NCI-H2081 treated with DMSO at 0.1 percent for 48 hours (cell line): ENCODE measurements at regions not wholly inside any gene's neighbourhood (a gene's known extent, or its start where the extent isn't known, plus 50 kb on each side); places are given as distances from the start of the nearest gene placed in this dataset.
"Not testable (repeated sequence)": the region's sequence is repeated elsewhere in the genome, so short reads cannot be mapped to it uniquely, and the experiment has no call there.

ENCODE experiments used
- DNase-seq: peaks from one replicate; lab custom pipeline; 2025; lab: John Stamatoyannopoulos, UW

DNA sequence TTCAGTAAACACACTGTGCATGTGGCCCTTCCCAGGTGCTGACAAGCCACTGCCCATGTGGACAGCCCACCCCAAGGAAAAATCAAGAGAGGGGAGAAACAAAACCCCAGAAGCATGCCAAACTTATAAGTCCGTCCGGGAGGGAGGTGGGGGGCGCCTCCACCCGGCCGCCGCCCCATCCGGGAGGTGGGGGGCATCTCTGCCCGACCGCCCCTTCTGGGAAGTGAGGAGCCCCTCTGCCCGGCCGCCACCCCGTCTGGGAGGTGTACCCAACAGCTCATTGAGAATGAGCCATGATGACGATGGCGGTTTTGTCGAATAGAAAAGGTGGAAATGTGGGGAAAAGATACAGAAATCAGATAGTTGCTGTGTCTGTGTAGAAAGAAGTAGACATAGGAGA, 53.8 kb upstream of the C2CD4B start:
- no peak for DNase-seq

DNA sequence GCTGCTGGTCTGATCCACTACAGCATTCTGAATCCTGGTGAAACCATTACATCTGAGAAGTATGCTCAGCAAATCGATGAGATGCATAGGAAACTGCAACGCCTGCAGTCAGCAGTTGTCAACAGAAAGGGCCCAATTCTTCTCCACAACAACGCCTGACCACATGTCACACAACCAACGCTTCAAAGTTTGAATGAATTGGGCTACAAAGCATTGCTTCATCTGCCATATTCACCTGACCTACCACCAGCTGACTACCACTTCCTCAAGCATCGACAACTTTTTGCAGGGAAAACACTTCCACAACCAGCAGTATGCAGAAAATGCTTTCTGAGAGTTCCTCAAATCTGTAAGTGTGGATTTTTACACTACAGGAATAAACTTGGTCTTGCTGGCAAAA, 54.7 kb upstream of the C2CD4B start:
- no peak for DNase-seq

GRCh38 chr15:62223020-62223419, 57.9 kb upstream of the C2CD4B start:
- no peak for DNase-seq

DNA sequence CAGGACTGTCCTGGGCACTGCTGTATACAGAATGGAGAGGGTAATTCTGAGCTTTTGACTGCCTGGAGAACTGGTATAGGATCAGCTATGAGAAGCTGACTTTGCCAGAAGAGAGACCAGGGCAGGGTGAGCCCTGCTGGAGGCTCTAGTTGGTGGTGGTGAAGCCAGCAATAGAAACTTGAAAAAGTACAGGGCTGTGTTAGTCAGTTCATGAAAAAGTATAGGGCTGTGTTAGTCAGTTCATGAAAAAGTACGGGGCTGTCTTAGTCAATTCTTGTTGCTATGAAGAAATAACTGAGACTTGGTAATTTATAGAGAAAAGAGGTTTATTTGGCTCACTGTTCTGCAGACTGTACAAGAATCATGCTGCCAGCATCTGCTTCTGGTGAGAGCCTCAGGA, 63.5 kb upstream of the C2CD4B start:
- DNase-seq: no peak

DNA sequence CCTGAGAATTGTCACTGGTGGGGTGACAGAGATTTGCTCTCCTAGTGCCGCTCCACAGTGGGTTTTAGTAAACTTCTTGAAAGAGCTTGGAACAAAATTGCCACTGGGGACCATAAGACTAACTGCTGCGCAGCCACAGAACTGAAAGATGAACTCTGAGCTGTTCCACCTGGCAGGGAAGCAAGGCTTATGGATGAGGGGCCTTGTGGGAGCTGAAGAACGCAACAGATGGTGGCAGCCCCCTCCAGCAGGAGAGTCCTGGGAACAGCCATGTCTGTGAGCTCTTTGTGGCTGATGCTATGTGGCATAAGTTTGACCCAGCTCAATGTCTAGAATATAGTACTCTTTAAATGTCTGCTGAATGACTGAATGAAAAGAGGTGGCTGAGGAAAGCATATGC, 66.8 kb upstream of the C2CD4B start:
- no peak for DNase-seq

- no peak for DNase-seq
Measured at GRCh38 chr15:62240121-62241096, 75.3 kb upstream of the C2CD4B start.

- DNase-seq: no peak
Measured at GRCh38 chr15:62241135-62241770, 76.2 kb upstream of the C2CD4B start.

DNA sequence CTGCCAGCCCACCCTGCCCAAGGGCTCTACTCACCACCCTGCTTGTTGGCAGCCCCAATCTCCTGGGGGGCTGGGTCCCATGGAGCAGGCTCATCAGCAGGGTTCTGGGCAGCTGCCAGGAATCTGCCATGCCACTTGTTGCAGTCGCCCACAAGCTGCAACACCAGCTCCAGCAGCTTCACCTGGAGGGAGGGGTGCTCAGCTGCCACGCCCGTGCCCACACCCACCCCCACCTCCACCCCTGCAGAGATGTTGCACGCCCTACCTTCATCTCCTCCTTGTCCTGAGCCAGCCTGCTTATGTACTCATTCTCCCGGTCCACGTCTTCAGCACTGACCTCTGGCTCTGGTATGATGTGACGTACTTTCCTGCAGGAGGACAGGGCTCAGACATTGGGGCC, 77.9 kb upstream of the C2CD4B start:
- no peak for DNase-seq

DNA sequence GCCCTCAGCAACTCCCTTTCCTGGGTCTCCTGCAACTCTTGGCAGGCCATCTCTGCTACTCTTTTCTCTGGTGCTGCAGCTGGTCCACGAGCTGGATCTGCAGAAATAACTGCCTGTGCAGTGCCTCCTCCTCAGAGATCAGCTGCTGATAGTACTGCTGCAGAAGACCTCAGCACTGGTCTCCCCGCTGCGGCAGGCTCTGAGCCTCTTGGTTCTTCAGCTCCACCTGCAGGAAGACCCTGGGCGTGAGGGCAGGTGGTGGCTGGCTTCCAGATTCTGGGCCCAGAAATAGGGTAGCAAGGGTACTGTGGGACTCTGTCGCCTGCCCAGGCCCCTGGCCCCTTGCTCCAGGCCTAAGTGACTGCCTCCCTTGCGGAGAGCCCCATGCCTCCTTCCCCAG, 79.7 kb upstream of the C2CD4B start:
- DNase-seq: no peak

- no peak for DNase-seq
Measured at GRCh38 chr15:62248277-62248984, 83.3 kb upstream of the C2CD4B start.

DNA sequence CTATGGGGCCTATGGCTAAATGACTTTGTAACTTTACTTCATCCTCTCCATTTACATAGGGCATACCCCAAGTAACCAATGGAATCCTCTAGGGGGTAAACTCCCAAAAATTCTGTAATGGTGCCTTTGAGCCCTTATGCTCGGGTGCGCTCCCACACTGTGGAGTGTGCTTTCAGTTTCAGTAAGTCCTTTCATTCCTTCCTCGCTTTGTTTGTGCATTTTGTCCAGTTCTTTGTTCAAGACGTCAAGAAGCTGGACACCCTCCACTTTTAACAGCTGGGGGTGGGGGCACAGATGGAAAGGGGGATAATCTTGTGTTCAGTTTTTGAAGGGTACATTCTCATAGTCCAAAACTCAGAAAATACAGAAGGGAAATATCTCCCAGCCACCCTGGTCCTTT, 84.4 kb upstream of the C2CD4B start:
- no peak for DNase-seq

DNA sequence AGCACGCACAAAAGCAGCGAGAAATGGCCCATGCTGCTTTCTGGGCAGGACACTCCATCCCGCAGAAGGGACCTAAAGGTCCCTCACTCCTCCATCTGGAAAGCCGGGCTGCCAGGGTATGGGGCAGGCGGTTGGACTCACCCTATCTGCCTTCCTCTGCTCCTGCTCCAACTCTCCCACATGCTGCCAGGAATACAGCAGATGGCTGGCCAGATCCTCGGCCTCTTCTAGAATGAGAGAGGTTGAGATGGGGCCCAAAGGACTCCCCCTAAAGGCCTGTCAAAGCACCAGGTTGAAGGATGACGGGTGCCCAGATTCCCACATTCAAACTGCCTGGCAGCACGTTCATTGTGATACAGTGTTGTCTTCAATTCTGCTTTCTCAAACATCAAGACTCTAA, 85.1 kb upstream of the C2CD4B start:
- no peak for DNase-seq

- DNase-seq: no peak
Measured at GRCh38 chr15:62250978-62251377, 85.9 kb upstream of the C2CD4B start.

DNA sequence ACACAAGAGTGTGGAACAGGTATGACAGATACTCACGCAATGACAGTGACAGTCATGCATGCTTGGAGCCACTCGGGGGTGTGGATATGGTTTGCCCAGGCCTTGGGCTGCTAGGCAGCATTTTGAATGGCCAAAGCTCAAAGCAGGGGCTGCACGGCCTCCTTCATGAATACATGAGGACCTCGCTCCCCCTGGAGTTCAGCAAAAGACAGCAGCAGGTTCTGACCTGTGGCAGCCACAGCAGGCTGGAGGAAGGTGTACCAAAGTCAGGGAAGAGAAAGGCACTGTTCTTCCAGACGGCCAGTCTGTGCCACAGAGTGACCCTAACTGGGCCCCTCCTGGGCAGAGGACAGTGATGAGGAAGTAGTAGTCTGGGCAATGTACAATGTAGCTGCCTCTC, 88.2 kb upstream of the C2CD4B start:
- no peak for DNase-seq

GRCh38 chr15:62254137-62254934, 89.3 kb upstream of the C2CD4B start:
- no peak for DNase-seq

DNA sequence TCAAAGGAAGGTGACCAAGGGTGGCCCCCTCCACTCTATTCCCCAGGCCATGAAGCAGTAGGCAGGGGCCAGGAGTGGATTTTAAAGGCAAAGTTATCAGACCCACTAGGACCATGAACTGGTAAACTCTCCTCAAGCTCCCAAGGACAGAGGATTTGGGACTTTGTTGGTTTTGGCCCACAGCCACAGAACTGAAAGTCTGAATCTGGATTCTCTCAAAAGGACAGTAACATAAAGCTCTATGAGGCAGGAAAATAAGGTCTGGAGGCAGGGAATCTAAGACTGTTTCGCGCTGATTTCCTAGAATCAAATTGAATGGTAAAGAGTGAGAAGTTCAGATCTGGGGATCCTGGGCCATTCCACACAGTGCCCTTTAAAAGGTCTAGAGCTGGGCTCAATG, 91.3 kb upstream of the C2CD4B start:
- DNase-seq: not testable (repeated sequence)

DNA sequence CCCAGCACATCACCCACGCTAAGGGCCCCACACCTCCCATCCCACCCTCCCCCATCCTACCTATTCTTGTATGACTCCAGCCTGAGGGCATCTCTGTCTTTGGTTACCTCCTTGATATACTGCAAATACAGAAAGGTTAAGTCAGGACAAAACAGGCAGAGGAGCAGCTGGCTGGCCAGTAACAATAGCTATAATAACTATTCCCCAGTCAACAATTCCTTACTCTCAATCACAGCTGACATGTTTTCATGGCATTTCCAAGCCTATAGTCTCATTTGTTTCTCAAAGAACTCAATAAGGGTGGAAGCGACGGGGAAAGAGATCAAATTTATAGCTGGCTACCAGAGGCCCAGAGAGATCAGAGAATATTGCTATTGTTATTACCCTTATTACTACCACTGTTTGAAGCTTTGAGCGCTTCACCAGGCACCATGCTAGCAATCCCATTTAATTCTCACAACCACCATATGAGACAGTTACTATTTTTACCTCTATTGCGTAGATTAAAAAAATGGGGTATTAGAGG, 93.0 kb upstream of the C2CD4B start:
- no peak for DNase-seq

- DNase-seq: no peak
Measured at GRCh38 chr15:62262305-62262941, 97.3 kb upstream of the C2CD4B start.

DNA sequence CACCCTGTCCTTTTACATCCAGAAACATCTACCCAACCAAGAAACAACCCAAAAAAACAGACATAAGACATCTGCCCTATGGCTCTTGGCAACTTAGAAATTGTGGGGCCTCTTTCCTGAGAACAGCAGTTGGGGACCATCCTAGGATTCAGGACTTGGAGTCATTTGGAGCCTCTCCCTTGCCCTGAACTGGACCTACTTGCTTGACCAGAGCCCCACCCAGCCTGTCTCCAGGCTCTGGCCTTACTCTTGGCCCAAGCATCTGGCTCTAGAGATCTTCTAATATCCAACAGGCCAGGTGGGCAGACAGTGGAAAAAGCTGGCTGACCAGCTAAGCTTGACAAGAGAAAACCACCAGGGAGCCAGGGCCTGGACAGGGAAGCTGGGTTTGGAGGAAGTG, 99.1 kb upstream of the C2CD4B start:
- no peak for DNase-seq

GRCh38 chr15:62269504-62269903, 104.4 kb upstream of the C2CD4B start:
- DNase-seq: no peak

DNA sequence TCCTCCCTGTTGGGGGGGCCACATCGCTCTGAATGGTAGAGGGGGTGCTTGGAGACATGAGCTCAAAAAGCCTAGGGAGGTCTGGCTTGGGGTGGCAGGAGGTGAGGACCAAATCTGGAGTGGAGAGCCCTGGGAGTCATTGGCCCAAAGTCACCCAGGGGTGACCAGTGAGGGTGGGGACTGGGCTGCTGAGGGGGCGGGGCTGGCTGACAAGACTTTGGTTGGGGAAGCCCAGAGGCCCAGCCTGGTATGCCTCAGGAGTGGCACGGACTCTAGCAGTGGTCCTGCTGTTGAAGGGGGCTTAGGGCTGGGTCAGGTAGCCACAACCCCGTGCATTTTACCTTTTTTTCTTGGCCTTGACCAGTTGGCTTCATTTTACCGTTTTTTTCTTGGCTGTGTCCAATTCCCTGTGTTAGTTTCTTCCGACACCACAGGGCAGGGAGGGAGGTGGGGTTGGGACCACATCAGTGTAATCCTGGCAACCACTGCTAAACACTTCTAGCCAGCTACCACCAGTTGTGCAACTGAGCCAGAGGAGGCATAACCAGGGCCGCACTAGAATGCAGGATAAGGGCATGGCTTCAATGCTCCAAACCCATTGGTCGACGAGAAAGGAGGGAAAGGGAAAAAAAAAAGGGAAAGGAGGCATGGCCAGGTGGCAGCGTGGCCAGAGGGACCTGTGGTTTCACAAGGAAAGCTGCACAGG, 105.3 kb upstream of the C2CD4B start:
- no peak for DNase-seq
